ENCODE measurements at regions not wholly inside any gene's neighbourhood (a gene's known extent, or its start where the extent isn't known, plus 50 kb on each side); places are given as distances from the start of the nearest gene placed in this dataset.

- H3K9me3 ChIP-seq (ENCODE audit: low read length) = no peaks in the 10 kb centered on the region
- no peaks in the 10 kb centered on the region for H3K9me2 ChIP-seq (replicated peaks; ENCODE audit: low read length)
- no TSS peak for BruUV-seq (replicated peaks)
- H3K9ac ChIP-seq (ENCODE audit: low read length) = no peak overlapping the region
- no peak overlapping the region for H3K27ac ChIP-seq (ENCODE audit: low read length)
- H3K4me1 ChIP-seq (ENCODE audit: insufficient read depth, low read length) = peaks cover 23% of the 10 kb centered on the region
- H3K36me3 ChIP-seq (ENCODE audit: low read depth, low read length) = no peaks in the 10 kb centered on the region
- peaks cover 4% of the 10 kb centered on the region for H3F3A ChIP-seq (ENCODE audit: low read length, unreplicated experiment)
- H4K20me1 ChIP-seq (ENCODE audit: low read length) = no peaks in the 10 kb centered on the region
- no peak overlapping the region for H2AFZ ChIP-seq (ENCODE audit: low read length)
- DNase-seq = no peak
- no peak for ATAC-seq
- ChIA-PET CTCF (no interaction called here), POLR2A (ENCODE audit: unreplicated experiment) (no interaction called here)
- no peak overlapping the region for H3K4me2 ChIP-seq (ENCODE audit: low read length)
- TF ChIP-seq EZH2 (IDR thresholded peaks at IDR 0.05; ENCODE audit: low read length, unreplicated experiment) = no peak
- TF ChIP-seq CTCF (conservative IDR thresholded peaks at IDR 0.05; ENCODE audit: low read depth, low read length) = no peak
- no peak for TF ChIP-seq EZH2phosphoT487 (IDR thresholded peaks at IDR 0.05; ENCODE audit: borderline replicate concordance, low read length)
- H3K4me3 ChIP-seq (ENCODE audit: low read length) = no peak overlapping the region
- intact Hi-C loops (cut with micrococcal nuclease) = no loop called here
- H3K79me2 ChIP-seq (ENCODE audit: low read length) = no peaks in the 10 kb centered on the region
- H3K27me3 ChIP-seq (ENCODE audit: low read length) = no peaks in the 10 kb centered on the region
Observed at GRCh38 chr4:102141842-102142241, 203.4 kb downstream of the SLC39A8 start.

GRCh38 chr4:102139932-102140331 is 205.3 kb downstream of the SLC39A8 start:
- H3K4me3 ChIP-seq (ENCODE audit: low read length) = no peak overlapping the region
- TF ChIP-seq EZH2phosphoT487 (IDR thresholded peaks at IDR 0.05; ENCODE audit: borderline replicate concordance, low read length) (no peak), CTCF (conservative IDR thresholded peaks at IDR 0.05; ENCODE audit: low read depth, low read length) (no peak), EZH2 (IDR thresholded peaks at IDR 0.05; ENCODE audit: low read length, unreplicated experiment) (no peak)
- H3K79me2 ChIP-seq (ENCODE audit: low read length) = no peaks in the 10 kb centered on the region
- no peaks in the 10 kb centered on the region for H3K9me3 ChIP-seq (ENCODE audit: low read length)
- ChIA-PET POLR2A (ENCODE audit: unreplicated experiment) (interaction anchor here (0.6 kb wide), 1 partner anchor 206 kb away, joined by 3 read pairs; no protein-coding TSS in a partner anchor), CTCF (no interaction called here)
- H3K27ac ChIP-seq (ENCODE audit: low read length) = peak overlapping the region; percentile 97
- intact Hi-C loops (cut with micrococcal nuclease) = no loop called here
- ATAC-seq (peak; percentile 82), DNase-seq (peak; percentile 88)
- peaks cover 4% of the 10 kb centered on the region for H3F3A ChIP-seq (ENCODE audit: low read length, unreplicated experiment)
- H4K20me1 ChIP-seq (ENCODE audit: low read length) = no peaks in the 10 kb centered on the region
- H3K4me1 ChIP-seq (ENCODE audit: insufficient read depth, low read length) = peaks cover 23% of the 10 kb centered on the region
- H3K27me3 ChIP-seq (ENCODE audit: low read length) = no peaks in the 10 kb centered on the region
- peak overlapping the region; percentile 66; the same call in 1 of the 2 replicates for H3K9ac ChIP-seq (ENCODE audit: low read length)
- BruUV-seq (replicated peaks) = no TSS peak
- no peaks in the 10 kb centered on the region for H3K9me2 ChIP-seq (replicated peaks; ENCODE audit: low read length)
- H3K4me2 ChIP-seq (ENCODE audit: low read length) = peak overlapping the region; percentile 76
- H3K36me3 ChIP-seq (ENCODE audit: low read depth, low read length) = no peaks in the 10 kb centered on the region
- H2AFZ ChIP-seq (ENCODE audit: low read length) = no peak overlapping the region

GRCh38 chr4:102139132-102139573 is 206.1 kb downstream of the SLC39A8 start:
- H3K27ac ChIP-seq (ENCODE audit: low read length) = peak overlapping the region; percentile 97
- no peaks in the 10 kb centered on the region for H3K79me2 ChIP-seq (ENCODE audit: low read length)
- H3K4me1 ChIP-seq (ENCODE audit: insufficient read depth, low read length) = peaks cover 23% of the 10 kb centered on the region
- POLR2A ChIA-PET (ENCODE audit: unreplicated experiment) = no interaction called here
- CTCF ChIA-PET = no interaction called here
- no peaks in the 10 kb centered on the region for H3K36me3 ChIP-seq (ENCODE audit: low read depth, low read length)
- no peaks in the 10 kb centered on the region for H3K27me3 ChIP-seq (ENCODE audit: low read length)
- H3K4me3 ChIP-seq (ENCODE audit: low read length) = peak overlapping the region; percentile 41; the same call in 1 of the 2 replicates
- H3F3A ChIP-seq (ENCODE audit: low read length, unreplicated experiment) = peaks cover 4% of the 10 kb centered on the region
- no peaks in the 10 kb centered on the region for H4K20me1 ChIP-seq (ENCODE audit: low read length)
- DNase-seq (peak; percentile 92), ATAC-seq (peak; percentile 74)
- no peaks in the 10 kb centered on the region for H3K9me2 ChIP-seq (replicated peaks; ENCODE audit: low read length)
- H3K9ac ChIP-seq (ENCODE audit: low read length) = peak overlapping the region; percentile 66
- peak overlapping the region; percentile 76 for H3K4me2 ChIP-seq (ENCODE audit: low read length)
- H3K9me3 ChIP-seq (ENCODE audit: low read length) = no peaks in the 10 kb centered on the region
- TF ChIP-seq CTCF (conservative IDR thresholded peaks at IDR 0.05; ENCODE audit: low read depth, low read length) (no peak), EZH2phosphoT487 (IDR thresholded peaks at IDR 0.05; ENCODE audit: borderline replicate concordance, low read length) (no peak), EZH2 (IDR thresholded peaks at IDR 0.05; ENCODE audit: low read length, unreplicated experiment) (no peak)
- no peak overlapping the region for H2AFZ ChIP-seq (ENCODE audit: low read length)
- intact Hi-C loops (cut with micrococcal nuclease) = no loop called here
- BruUV-seq (replicated peaks) = no TSS peak

Data from PC-3 (cell line).